ENCODE measurements at regions not wholly inside any gene's neighbourhood (a gene's known extent, or its start where the extent isn't known, plus 50 kb on each side); places are given as distances from the start of the nearest gene placed in this dataset.

GRCh38 chr1:96473791-96474434, 247.7 kb upstream of the PTBP2 start:
- no peak for DNase-seq

- DNase-seq, result no peak
Observed at GRCh38 chr1:96474985-96475743, 246.4 kb upstream of the PTBP2 start.

GRCh38 chr1:96475903-96476302, 245.7 kb upstream of the PTBP2 start:
- no peak for DNase-seq

- no peak for DNase-seq
Observed at GRCh38 chr1:96478228-96478627, 243.4 kb upstream of the PTBP2 start.

- DNase-seq, result no peak
Observed at GRCh38 chr1:96481409-96481808, 240.2 kb upstream of the PTBP2 start.

- peak in 1 of 2 donors; percentile 23 for DNase-seq
Observed at GRCh38 chr1:96482616-96483015, 239.0 kb upstream of the PTBP2 start.

GRCh38 chr1:96487394-96487793, 234.2 kb upstream of the PTBP2 start:
- DNase-seq, result peak in 1 of 2 donors; percentile 92

GRCh38 chr1:96487971-96488370, 233.6 kb upstream of the PTBP2 start:
- no peak for DNase-seq

GRCh38 chr1:96488777-96489176, 232.8 kb upstream of the PTBP2 start:
- no peak for DNase-seq

GRCh38 chr1:96492236-96492635, 229.3 kb upstream of the PTBP2 start:
- no peak for DNase-seq

- DNase-seq, result no peak
Observed at GRCh38 chr1:96498744-96499340, 222.7 kb upstream of the PTBP2 start.

GRCh38 chr1:96508233-96508632, 213.4 kb upstream of the PTBP2 start:
- DNase-seq, result no peak

- DNase-seq, result no peak
Observed at GRCh38 chr1:96509339-96509738, 212.2 kb upstream of the PTBP2 start.

GRCh38 chr1:96509951-96510350, 211.6 kb upstream of the PTBP2 start:
- DNase-seq, result no peak

- no peak for DNase-seq
Observed at GRCh38 chr1:96510391-96510790, 211.2 kb upstream of the PTBP2 start.

GRCh38 chr1:96510911-96511310, 210.7 kb upstream of the PTBP2 start:
- DNase-seq, result no peak

- DNase-seq, result no peak
Observed at GRCh38 chr1:96513136-96513535, 208.4 kb upstream of the PTBP2 start.

- DNase-seq, result no peak
Observed at GRCh38 chr1:96515430-96515829, 206.2 kb upstream of the PTBP2 start.

GRCh38 chr1:96515925-96516324, 205.7 kb upstream of the PTBP2 start:
- no peak for DNase-seq

- DNase-seq, result no peak
Observed at GRCh38 chr1:96519851-96520578, 201.6 kb upstream of the PTBP2 start.

GRCh38 chr1:96520579-96520947, 201.0 kb upstream of the PTBP2 start:
- DNase-seq, result no peak

- DNase-seq, result no peak
Observed at GRCh38 chr1:96521010-96521409, 200.6 kb upstream of the PTBP2 start.

- no peak for DNase-seq
Observed at GRCh38 chr1:96521994-96522760, 199.4 kb upstream of the PTBP2 start.
